ENCODE measurements at regions not wholly inside any gene's neighbourhood (a gene's known extent, or its start where the extent isn't known, plus 50 kb on each side); places are given as distances from the start of the nearest gene placed in this dataset.
A peak's percentile ranks its signal among the peaks of the same experiment; 100 is the strongest.

DNA sequence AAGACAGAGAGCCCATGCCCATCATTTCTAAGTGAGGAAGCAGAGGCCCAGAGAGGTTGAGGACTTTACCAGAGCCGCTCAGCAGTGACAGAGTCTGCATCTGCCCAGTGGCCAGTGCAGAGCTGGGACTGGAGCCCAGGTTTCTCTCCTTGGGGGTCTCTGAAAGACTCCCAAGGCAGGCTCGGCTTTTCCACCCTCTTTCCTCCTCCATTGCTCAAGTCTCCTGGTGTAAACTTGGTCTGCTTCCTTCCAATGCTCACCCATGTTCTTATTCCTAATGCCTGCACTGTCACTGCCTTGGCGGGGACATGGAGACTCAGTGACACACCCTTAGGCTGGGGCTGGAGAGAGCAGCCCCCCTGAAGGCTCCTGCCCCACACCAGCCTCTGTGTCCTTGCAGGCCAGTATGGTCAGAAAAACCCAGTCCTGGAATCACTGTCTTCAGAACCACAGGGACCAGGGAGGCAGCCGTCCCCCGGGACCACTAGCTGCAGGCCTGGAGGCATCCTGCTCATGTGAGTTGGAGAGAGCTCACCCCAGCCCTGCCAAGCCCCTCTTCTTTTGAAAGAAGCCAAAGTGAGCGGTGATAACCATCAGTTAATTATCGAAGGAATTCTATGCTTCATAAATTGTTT, 211.0 kb upstream of the ZNF536 start:
- Histone ChIP-seq H3K4me3 (ENCODE audit: control extremely low read depth in 1 of 5, extremely low read depth in 1 of 5, insufficient read depth in 1 of 5, low read depth in 2 of 5, low read length in 4 of 5) (no peak overlapping the region), H2AFZ (ENCODE audit: insufficient read depth, low read depth, low read length, poor library complexity, severe bottlenecking) (no peak overlapping the region)
- CTCF ChIA-PET = no interaction called here

DNA sequence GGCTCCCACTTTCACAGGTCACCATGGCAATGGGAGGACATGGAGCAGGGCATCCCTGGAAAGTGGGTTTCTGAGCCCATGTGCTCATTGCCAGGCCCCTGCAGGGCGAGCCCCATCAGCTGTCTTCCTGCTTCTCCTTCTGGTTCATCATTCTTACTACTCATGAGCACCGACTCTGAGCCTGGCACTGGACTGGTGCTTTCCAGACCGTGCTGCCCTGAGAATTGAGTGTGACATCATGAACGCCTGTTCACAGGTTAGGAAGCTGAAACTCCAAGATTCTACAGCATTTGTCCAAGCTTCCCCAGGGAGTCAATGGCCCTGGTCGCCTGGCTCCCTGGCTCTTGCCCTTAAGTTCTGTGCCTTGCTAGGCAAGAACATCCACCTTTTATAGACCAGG, 210.4 kb upstream of the ZNF536 start:
- peak overlapping the region; percentile 46 for H3K27ac Mint-ChIP-seq
- no peak for ATAC-seq (ENCODE audit: low read depth)

More for the DNA sequence above, 211.0 kb upstream of the ZNF536 start:
- Histone ChIP-seq H3K4me2 (replicated peaks; ENCODE audit: low read depth, low read length, poor library complexity, severe bottlenecking) (no peak overlapping the region), H3K9ac (ENCODE audit: low read length) (no peak overlapping the region), H3K9me3 (ENCODE audit: control extremely low read depth in 1 of 3, control insufficient read depth in 2 of 3, insufficient read depth in 1 of 3, low read length in 2 of 3) (peaks cover 0 to 17% (median 0%) of the 10 kb centered on the region in 3 donors), H3K79me2 (ENCODE audit: control insufficient read depth, insufficient read depth, low read length) (no peaks in the 10 kb centered on the region), H3K4me1 (ENCODE audit: control insufficient read depth in 2 of 2, insufficient read depth in 2 of 2, low read length in 2 of 2) (no peaks in the 10 kb centered on the region), H3K27me3 (replicated peaks in 1 of 4; ENCODE audit: control extremely low read depth in 1 of 4, control insufficient read depth in 3 of 4, insufficient read depth in 4 of 4, low read length in 3 of 4) (peaks cover 0 to 2% (median 0%) of the 10 kb centered on the region in 4 experiments), H4K20me1 (ENCODE audit: control insufficient read depth, insufficient read depth, low read length, poor library complexity, severe bottlenecking) (no peaks in the 10 kb centered on the region), H3K36me3 (replicated peaks in 1 of 2; ENCODE audit: control extremely low read depth in 1 of 2, control insufficient read depth in 1 of 2, extremely low read depth in 1 of 2, insufficient read depth in 2 of 2, low read length in 1 of 2) (no peaks in the 10 kb centered on the region), H3K27ac (ENCODE audit: low read length in 2 of 2) (no peak overlapping the region)
- TF ChIP-seq EZH2 (IDR thresholded peaks at IDR 0.05; ENCODE audit: borderline replicate concordance, insufficient read depth, low read depth, low read length, poor library complexity, severe bottlenecking) = no peak
- TF ChIP-seq, protein P1, sequence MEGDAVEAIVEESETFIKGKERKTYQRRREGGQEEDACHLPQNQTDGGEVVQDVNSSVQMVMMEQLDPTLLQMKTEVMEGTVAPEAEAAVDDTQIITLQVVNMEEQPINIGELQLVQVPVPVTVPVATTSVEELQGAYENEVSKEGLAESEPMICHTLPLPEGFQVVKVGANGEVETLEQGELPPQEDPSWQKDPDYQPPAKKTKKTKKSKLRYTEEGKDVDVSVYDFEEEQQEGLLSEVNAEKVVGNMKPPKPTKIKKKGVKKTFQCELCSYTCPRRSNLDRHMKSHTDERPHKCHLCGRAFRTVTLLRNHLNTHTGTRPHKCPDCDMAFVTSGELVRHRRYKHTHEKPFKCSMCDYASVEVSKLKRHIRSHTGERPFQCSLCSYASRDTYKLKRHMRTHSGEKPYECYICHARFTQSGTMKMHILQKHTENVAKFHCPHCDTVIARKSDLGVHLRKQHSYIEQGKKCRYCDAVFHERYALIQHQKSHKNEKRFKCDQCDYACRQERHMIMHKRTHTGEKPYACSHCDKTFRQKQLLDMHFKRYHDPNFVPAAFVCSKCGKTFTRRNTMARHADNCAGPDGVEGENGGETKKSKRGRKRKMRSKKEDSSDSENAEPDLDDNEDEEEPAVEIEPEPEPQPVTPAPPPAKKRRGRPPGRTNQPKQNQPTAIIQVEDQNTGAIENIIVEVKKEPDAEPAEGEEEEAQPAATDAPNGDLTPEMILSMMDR (IDR thresholded peaks at IDR 0.05) = no peak
- 80% methylated on average over 3 of the region's 7 CpGs for WGBS (ENCODE audit: insufficient coverage)
- intact Hi-C loops (cut with micrococcal nuclease) = no loop called here
- Mint-ChIP-seq H3K4me1 (no peaks in the 10 kb centered on the region), H3K9me3 (ENCODE audit: insufficient read depth) (peaks cover 3% of the 10 kb centered on the region), H3K4me3 (no peak overlapping the region), H3K27me3 (peaks cover 4% of the 10 kb centered on the region), H3K27ac (no peak overlapping the region)
- ATAC-seq (ENCODE audit: low read depth) (no peak), DNase-seq (no peak)
- POLR2A ChIA-PET = no interaction called here

More for the DNA sequence above, 210.4 kb upstream of the ZNF536 start:
- ChIA-PET POLR2A (no interaction called here), CTCF (no interaction called here)
- H3K27ac ChIP-seq (ENCODE audit: low read length in 2 of 2) = no peak overlapping the region
- Mint-ChIP-seq H3K27me3 (peaks cover 4% of the 10 kb centered on the region), H3K9me3 (ENCODE audit: insufficient read depth) (peaks cover 3% of the 10 kb centered on the region), H3K4me3 (no peak overlapping the region), H3K4me1 (no peaks in the 10 kb centered on the region)
- H3K4me3 ChIP-seq (ENCODE audit: control extremely low read depth in 1 of 5, extremely low read depth in 1 of 5, insufficient read depth in 1 of 5, low read depth in 2 of 5, low read length in 4 of 5) = no peak overlapping the region
- no peak overlapping the region for H3K9ac ChIP-seq (ENCODE audit: low read length)
- H3K36me3 ChIP-seq (replicated peaks in 1 of 2; ENCODE audit: control extremely low read depth in 1 of 2, control insufficient read depth in 1 of 2, extremely low read depth in 1 of 2, insufficient read depth in 2 of 2, low read length in 1 of 2) = no peaks in the 10 kb centered on the region
- H3K79me2 ChIP-seq (ENCODE audit: control insufficient read depth, insufficient read depth, low read length) = no peaks in the 10 kb centered on the region
- intact Hi-C loops (cut with micrococcal nuclease) = no loop called here
- DNase-seq = no peak
- no peak for TF ChIP-seq EZH2 (IDR thresholded peaks at IDR 0.05; ENCODE audit: borderline replicate concordance, insufficient read depth, low read depth, low read length, poor library complexity, severe bottlenecking)
- TF ChIP-seq, protein P1 (IDR thresholded peaks at IDR 0.05) = no peak
- no peaks in the 10 kb centered on the region for H3K27me3 ChIP-seq (replicated peaks in 1 of 4; ENCODE audit: control extremely low read depth in 1 of 4, control insufficient read depth in 3 of 4, insufficient read depth in 4 of 4, low read length in 3 of 4)
- peaks cover 0 to 17% (median 0%) of the 10 kb centered on the region in 3 donors for H3K9me3 ChIP-seq (ENCODE audit: control extremely low read depth in 1 of 3, control insufficient read depth in 2 of 3, insufficient read depth in 1 of 3, low read length in 2 of 3)
- no peaks in the 10 kb centered on the region for H3K4me1 ChIP-seq (ENCODE audit: control insufficient read depth in 2 of 2, insufficient read depth in 2 of 2, low read length in 2 of 2)
- no peaks in the 10 kb centered on the region for H4K20me1 ChIP-seq (ENCODE audit: control insufficient read depth, insufficient read depth, low read length, poor library complexity, severe bottlenecking)
- no peak overlapping the region for H3K4me2 ChIP-seq (replicated peaks; ENCODE audit: low read depth, low read length, poor library complexity, severe bottlenecking)
- WGBS (ENCODE audit: insufficient coverage) = 85% methylated on average over 5 of the region's 5 CpGs
- H2AFZ ChIP-seq (ENCODE audit: insufficient read depth, low read depth, low read length, poor library complexity, severe bottlenecking) = no peak overlapping the region
